Uterus (tissue), 2 donors: ENCODE measurements at regions not wholly inside any gene's neighbourhood (a gene's known extent, or its start where the extent isn't known, plus 50 kb on each side); places are given as distances from the start of the nearest gene placed in this dataset.

Experiments used
- CTCF ChIP-seq, 4 experiments: fragments of 200-600 bp in 2 of 4; fragments of 450-650 bp in 2 of 4; sonication (generic) in 2 of 4; IDR thresholded peaks; one replicate each; pipeline ENCODE4 v1.5.1; 2016 to 2019; ENCODE audit warnings: antibody characterized with exemption in 4 of 4, mild to moderate bottlenecking in 2 of 4, moderate library complexity in 1 of 4
- POLR2A ChIP-seq, 2 donors: fragments of 450-650 bp; IDR thresholded peaks; one replicate each; pipeline ENCODE4 v1.6.1; 2016; ENCODE audit warnings: antibody characterized with exemption in 2 of 2, mild to moderate bottlenecking in 1 of 2, moderate library complexity in 1 of 2

- no peak for TF ChIP-seq CTCF (IDR thresholded peaks at IDR 0.05)
- TF ChIP-seq POLR2A (IDR thresholded peaks at IDR 0.05), result no peak
Observed at GRCh38 chr1:43056460-43056859, 97.8 kb upstream of the SLC2A1 start.
